ENCODE measurements at regions not wholly inside any gene's neighbourhood (a gene's known extent, or its start where the extent isn't known, plus 50 kb on each side); places are given as distances from the start of the nearest gene placed in this dataset.

- H3K27ac ChIP-seq (replicated peaks in 1 of 4), result no peak overlapping the region
- H3K4me3 ChIP-seq, result no peak overlapping the region
- H3K4me1 ChIP-seq, result peaks cover 0 to 24% (median 3%) of the 10 kb centered on the region in 4 donors
- TF ChIP-seq CTCF (IDR thresholded peaks at IDR 0.05) (no peak), POLR2AphosphoS5 (IDR thresholded peaks at IDR 0.05) (no peak)
- no peaks in the 10 kb centered on the region for H3K36me3 ChIP-seq
- no peaks in the 10 kb centered on the region for H3K27me3 ChIP-seq
- WGBS, result 65% methylated on average over 3 of the region's 5 CpGs
- DNase-seq (ENCODE audit: extremely low spot score), result no peak
- H3K9me3 ChIP-seq, result no peaks in the 10 kb centered on the region
- intact Hi-C loops (cut with DNase I), result no loop called here
These were observed 454.0 kb downstream of the PIK3C3 start for GRCh38 chr18:42409005-42409404.

GRCh38 chr18:42412281-42412680, 457.2 kb downstream of the PIK3C3 start:
- Histone ChIP-seq H3K9me3 (no peaks in the 10 kb centered on the region), H3K4me3 (no peak overlapping the region), H3K4me1 (peaks cover 0 to 40% (median 13%) of the 10 kb centered on the region in 4 donors), H3K36me3 (no peaks in the 10 kb centered on the region), H3K27ac (replicated peaks in 1 of 4) (peak overlapping the region in 1 of 4 donors; percentile 2), H3K27me3 (no peaks in the 10 kb centered on the region)
- no peak for DNase-seq (ENCODE audit: extremely low spot score)
- intact Hi-C loops (cut with DNase I), result no loop called here
- no peak for TF ChIP-seq EP300 (IDR thresholded peaks at IDR 0.05)
- no peak for TF ChIP-seq POLR2A (IDR thresholded peaks at IDR 0.05; ENCODE audit: low read depth)
- TF ChIP-seq CTCF (IDR thresholded peaks at IDR 0.05), result no peak
- TF ChIP-seq POLR2AphosphoS5 (IDR thresholded peaks at IDR 0.05), result no peak
- 77% methylated on average over 2 of the region's 2 CpGs for whole genome bisulfite sequencing

GRCh38 chr18:42412896-42413295, 457.9 kb downstream of the PIK3C3 start:
- Histone ChIP-seq H3K9me3 (no peaks in the 10 kb centered on the region), H3K36me3 (no peaks in the 10 kb centered on the region), H3K27ac (replicated peaks in 1 of 4) (peak overlapping the region in 2 of 4 donors; percentile 2 to 14), H3K27me3 (no peaks in the 10 kb centered on the region), H3K4me1 (peaks cover 0 to 40% (median 13%) of the 10 kb centered on the region in 4 donors), H3K4me3 (no peak overlapping the region)
- no peak for TF ChIP-seq POLR2AphosphoS5 (IDR thresholded peaks at IDR 0.05)
- TF ChIP-seq CTCF (IDR thresholded peaks at IDR 0.05), result no peak
- TF ChIP-seq EP300 (IDR thresholded peaks at IDR 0.05), result no peak
- no peak for TF ChIP-seq POLR2A (IDR thresholded peaks at IDR 0.05; ENCODE audit: low read depth)
- intact Hi-C loops (cut with DNase I), result no loop called here
- WGBS, result 86% methylated on average over 2 of the region's 2 CpGs
- no peak for DNase-seq (ENCODE audit: extremely low spot score)

- Histone ChIP-seq H3K27me3 (no peaks in the 10 kb centered on the region), H3K4me3 (no peak overlapping the region), H3K36me3 (no peaks in the 10 kb centered on the region), H3K27ac (replicated peaks in 1 of 4) (peak overlapping the region in 3 of 4 donors; percentile 55 to 76 (median 70)), H3K4me1 (peaks cover 0 to 40% (median 13%) of the 10 kb centered on the region in 4 donors), H3K9me3 (no peaks in the 10 kb centered on the region)
- 57% methylated on average over 1 of the region's 1 CpG for WGBS
- DNase-seq (ENCODE audit: extremely low spot score), result no peak
- intact Hi-C loops (cut with DNase I), result no loop called here
- no peak for TF ChIP-seq POLR2A (IDR thresholded peaks at IDR 0.05; ENCODE audit: low read depth)
- TF ChIP-seq CTCF (IDR thresholded peaks at IDR 0.05), result no peak
- no peak for TF ChIP-seq EP300 (IDR thresholded peaks at IDR 0.05)
- no peak for TF ChIP-seq POLR2AphosphoS5 (IDR thresholded peaks at IDR 0.05)
These were observed 458.8 kb downstream of the PIK3C3 start for GRCh38 chr18:42413870-42414269.

GRCh38 chr18:42414756-42415454, 459.9 kb downstream of the PIK3C3 start:
- H3K36me3 ChIP-seq, result no peaks in the 10 kb centered on the region
- H3K9me3 ChIP-seq, result no peaks in the 10 kb centered on the region
- H3K27me3 ChIP-seq, result no peaks in the 10 kb centered on the region
- H3K27ac ChIP-seq (replicated peaks in 1 of 4), result peak overlapping the region; percentile 41 to 76 (median 62)
- no peak overlapping the region for H3K4me3 ChIP-seq
- no peak for TF ChIP-seq EP300 (IDR thresholded peaks at IDR 0.05)
- TF ChIP-seq POLR2AphosphoS5 (IDR thresholded peaks at IDR 0.05), result peak in 1 of 2 donors; percentile 71
- TF ChIP-seq POLR2A (IDR thresholded peaks at IDR 0.05; ENCODE audit: low read depth), result no peak
- no peak for DNase-seq (ENCODE audit: extremely low spot score)
- peaks cover 0 to 40% (median 13%) of the 10 kb centered on the region in 4 donors for H3K4me1 ChIP-seq
- WGBS, result 38% methylated on average over 7 of the region's 7 CpGs
- intact Hi-C loops (cut with DNase I), result no loop called here
